CD14-positive monocyte (primary cell): ENCODE measurements at regions not wholly inside any gene's neighbourhood (a gene's known extent, or its start where the extent isn't known, plus 50 kb on each side); places are given as distances from the start of the nearest gene placed in this dataset.

Experiments used
- DNase-seq, 3 donors: peaks; one replicate each; pipeline ENCODE4 v3.0.0-alpha.2; 2011 to 2022
- H2AFZ ChIP-seq: 2 replicates; pipeline ENCODE4 v1.6.0; 2012; ENCODE audit warnings: mild to moderate bottlenecking, low read depth, low read length, inconsistent platforms; ENCODE audit not compliant: insufficient read depth, poor library complexity, severe bottlenecking
- H3K27ac ChIP-seq, 2 donors: 1 replicate in 1 of 2; 2 replicates in 1 of 2; pipeline ENCODE4 v1.5.1; 2012 to 2013; ENCODE audit warnings: low read length in 2 of 2, control low read depth in 1 of 2, inconsistent platforms in 1 of 2, low read depth in 1 of 2, mild to moderate bottlenecking in 1 of 2
- H3K27me3 ChIP-seq, 2 donors: one replicate each; pipeline versions ENCODE4 v1.6.0 to v1.6.1; 2011 to 2013; ENCODE audit warnings: low read length in 2 of 2; ENCODE audit not compliant: control insufficient read depth in 2 of 2, insufficient read depth in 2 of 2
- H3K36me3 ChIP-seq, 2 donors: replicated peaks in 1 of 2; 1 replicate in 1 of 2; 2 replicates in 1 of 2; pipeline versions ENCODE4 v1.5.1 to v1.6.1; 2012 to 2013; ENCODE audit warnings: low read length in 2 of 2, control low read depth in 1 of 2, inconsistent platforms in 1 of 2, mild to moderate bottlenecking in 1 of 2; ENCODE audit not compliant: insufficient read depth in 2 of 2, control insufficient read depth in 1 of 2
- H3K4me1 ChIP-seq, 2 donors: 1 replicate in 1 of 2; 2 replicates in 1 of 2; pipeline versions ENCODE4 v1.5.1 to v1.6.1; 2012 to 2013; ENCODE audit warnings: low read length in 2 of 2, control low read depth in 1 of 2, inconsistent platforms in 1 of 2, mild to moderate bottlenecking in 1 of 2, moderate library complexity in 1 of 2; ENCODE audit not compliant: insufficient read depth in 2 of 2, control insufficient read depth in 1 of 2
- H3K4me2 ChIP-seq: replicated peaks from 2 replicates; pipeline ENCODE3; 2012; ENCODE audit warnings: low read length, moderate library complexity, mild to moderate bottlenecking; ENCODE audit not compliant: poor library complexity, severe bottlenecking; ENCODE audit errors: extremely low read depth
- H3K4me3 ChIP-seq, 3 experiments: fragments of 200-600 bp in 1 of 3; sonication (generic) in 1 of 3; replicated peaks in 1 of 3; 1 replicate in 2 of 3; 2 replicates in 1 of 3; pipeline ENCODE4 v1.5.1; 2011 to 2013; ENCODE audit warnings: low read length in 3 of 3, mild to moderate bottlenecking in 3 of 3, control low read depth in 2 of 3, low read depth in 2 of 3, inconsistent platforms in 1 of 3, moderate library complexity in 1 of 3
- H3K79me2 ChIP-seq: 2 replicates; pipeline ENCODE4 v1.6.0; 2012; ENCODE audit warnings: mild to moderate bottlenecking, control low read depth, inconsistent platforms, low read length, moderate library complexity; ENCODE audit not compliant: insufficient read depth
- H3K9ac ChIP-seq: 2 replicates; pipeline ENCODE4 v1.6.0; 2017; ENCODE audit warnings: low read length, mild to moderate bottlenecking; ENCODE audit not compliant: insufficient read depth, poor library complexity, severe bottlenecking
- H3K9me3 ChIP-seq, 2 donors: replicated peaks in 1 of 2; 1 replicate in 1 of 2; 2 replicates in 1 of 2; pipeline versions ENCODE4 v1.5.1 to v1.6.1; 2012 to 2013; ENCODE audit warnings: low read length in 2 of 2, control low read depth in 1 of 2; ENCODE audit not compliant: control insufficient read depth in 1 of 2, insufficient read depth in 1 of 2
- H4K20me1 ChIP-seq: 2 replicates; pipeline ENCODE4 v1.6.0; 2012; ENCODE audit warnings: mild to moderate bottlenecking, low read length, control low read depth, moderate library complexity; ENCODE audit not compliant: insufficient read depth
- H3K27ac Mint-ChIP-seq, 7 donors: one replicate each; pipeline ENCODE4 v1.8.0; 2020; ENCODE audit warnings: mild to moderate bottlenecking in 7 of 7, mixed read lengths in 7 of 7, moderate library complexity in 6 of 7, inconsistent platforms in 2 of 7
- H3K27me3 Mint-ChIP-seq, 3 donors: one replicate each; pipeline ENCODE4 v1.8.0; 2021 to 2022; ENCODE audit warnings: low read depth in 3 of 3, mild to moderate bottlenecking in 3 of 3, mixed read lengths in 3 of 3, moderate library complexity in 3 of 3, inconsistent platforms in 1 of 3
- H3K36me3 Mint-ChIP-seq, 2 donors: one replicate each; pipeline ENCODE4 v1.8.0; 2020; ENCODE audit warnings: mixed read lengths in 2 of 2, inconsistent platforms in 1 of 2, mild to moderate bottlenecking in 1 of 2
- H3K4me1 Mint-ChIP-seq: one replicate; pipeline ENCODE4 v1.8.0; 2020; ENCODE audit warnings: mild to moderate bottlenecking, mixed read lengths
- H3K4me3 Mint-ChIP-seq, 2 donors: one replicate each; pipeline ENCODE4 v1.8.0; 2020; ENCODE audit warnings: mild to moderate bottlenecking in 2 of 2, mixed read lengths in 2 of 2, moderate library complexity in 1 of 2
- H3K9me3 Mint-ChIP-seq, 7 donors: one replicate each; pipeline ENCODE4 v1.8.0; 2020 to 2022; ENCODE audit warnings: mixed read lengths in 7 of 7, mild to moderate bottlenecking in 6 of 7, moderate library complexity in 6 of 7, inconsistent platforms in 2 of 7
- WGBS: methylation state at CpG from one replicate; pipeline ENCODE4 v1.1.5; 2013; ENCODE audit warnings: missing lambda C conversion rate; ENCODE audit not compliant: insufficient coverage; 5-methylcytosine and 5-hydroxymethylcytosine counted together
- intact Hi-C, 2 donors: fragments of 100-400 bp; cut with micrococcal nuclease; formaldehyde crosslinking; loops; one replicate each; pipeline versions ENCODE4 v1.15.0 to v1.15.1; 2023
- TF ChIP-seq, protein P1 (sequence below): fragments of 200-600 bp; IDR thresholded peaks from one replicate; pipeline ENCODE4 v1.8.0; 2022; ENCODE audit warnings: antibody characterized with exemption, mild to moderate bottlenecking

DNA sequence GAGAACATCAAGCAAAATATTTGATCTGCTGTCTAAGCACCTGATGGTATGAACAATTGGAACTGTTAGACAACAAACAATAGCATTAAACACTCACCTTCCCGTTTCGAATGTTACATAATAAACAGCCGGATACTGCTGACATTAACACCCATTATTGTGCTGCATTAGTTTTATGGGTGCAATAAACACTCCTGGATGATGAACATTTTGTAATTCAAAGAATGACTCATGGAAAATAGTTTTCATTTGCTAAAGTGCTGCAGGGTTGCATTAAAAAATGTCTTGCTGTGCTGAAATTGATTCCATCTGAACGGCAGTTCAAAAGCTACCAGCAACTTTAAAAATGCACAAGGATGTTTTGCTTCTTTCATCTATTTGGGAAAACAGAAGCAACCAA is 100.8 kb upstream of the SORBS2 start:
- peaks cover 0 to 3% (median 0%) of the 10 kb centered on the region in 3 donors for H3K27me3 Mint-ChIP-seq
- no peaks in the 10 kb centered on the region for H3K79me2 ChIP-seq
- H3K9ac ChIP-seq = no peak overlapping the region
- H3K36me3 ChIP-seq = no peaks in the 10 kb centered on the region
- intact Hi-C loops = no loop called here
- no peak overlapping the region for H2AFZ ChIP-seq
- no peak overlapping the region for H3K4me3 ChIP-seq
- TF ChIP-seq, protein P1, sequence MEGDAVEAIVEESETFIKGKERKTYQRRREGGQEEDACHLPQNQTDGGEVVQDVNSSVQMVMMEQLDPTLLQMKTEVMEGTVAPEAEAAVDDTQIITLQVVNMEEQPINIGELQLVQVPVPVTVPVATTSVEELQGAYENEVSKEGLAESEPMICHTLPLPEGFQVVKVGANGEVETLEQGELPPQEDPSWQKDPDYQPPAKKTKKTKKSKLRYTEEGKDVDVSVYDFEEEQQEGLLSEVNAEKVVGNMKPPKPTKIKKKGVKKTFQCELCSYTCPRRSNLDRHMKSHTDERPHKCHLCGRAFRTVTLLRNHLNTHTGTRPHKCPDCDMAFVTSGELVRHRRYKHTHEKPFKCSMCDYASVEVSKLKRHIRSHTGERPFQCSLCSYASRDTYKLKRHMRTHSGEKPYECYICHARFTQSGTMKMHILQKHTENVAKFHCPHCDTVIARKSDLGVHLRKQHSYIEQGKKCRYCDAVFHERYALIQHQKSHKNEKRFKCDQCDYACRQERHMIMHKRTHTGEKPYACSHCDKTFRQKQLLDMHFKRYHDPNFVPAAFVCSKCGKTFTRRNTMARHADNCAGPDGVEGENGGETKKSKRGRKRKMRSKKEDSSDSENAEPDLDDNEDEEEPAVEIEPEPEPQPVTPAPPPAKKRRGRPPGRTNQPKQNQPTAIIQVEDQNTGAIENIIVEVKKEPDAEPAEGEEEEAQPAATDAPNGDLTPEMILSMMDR = no peak
- H4K20me1 ChIP-seq = no peaks in the 10 kb centered on the region
- no peaks in the 10 kb centered on the region for H3K9me3 ChIP-seq
- H3K27ac Mint-ChIP-seq = no peak overlapping the region
- H3K4me1 Mint-ChIP-seq = no peaks in the 10 kb centered on the region
- peaks cover 0 to 7% (median 2%) of the 10 kb centered on the region in 7 donors for H3K9me3 Mint-ChIP-seq
- H3K4me1 ChIP-seq = no peaks in the 10 kb centered on the region
- WGBS = no CpG with 5 or more reads among the region's 4 CpGs
- H3K4me2 ChIP-seq = no peak overlapping the region
- DNase-seq = no peak
- H3K4me3 Mint-ChIP-seq = no peak overlapping the region
- no peak overlapping the region for H3K27ac ChIP-seq
- H3K36me3 Mint-ChIP-seq = no peaks in the 10 kb centered on the region
- no peaks in the 10 kb centered on the region for H3K27me3 ChIP-seq

DNA sequence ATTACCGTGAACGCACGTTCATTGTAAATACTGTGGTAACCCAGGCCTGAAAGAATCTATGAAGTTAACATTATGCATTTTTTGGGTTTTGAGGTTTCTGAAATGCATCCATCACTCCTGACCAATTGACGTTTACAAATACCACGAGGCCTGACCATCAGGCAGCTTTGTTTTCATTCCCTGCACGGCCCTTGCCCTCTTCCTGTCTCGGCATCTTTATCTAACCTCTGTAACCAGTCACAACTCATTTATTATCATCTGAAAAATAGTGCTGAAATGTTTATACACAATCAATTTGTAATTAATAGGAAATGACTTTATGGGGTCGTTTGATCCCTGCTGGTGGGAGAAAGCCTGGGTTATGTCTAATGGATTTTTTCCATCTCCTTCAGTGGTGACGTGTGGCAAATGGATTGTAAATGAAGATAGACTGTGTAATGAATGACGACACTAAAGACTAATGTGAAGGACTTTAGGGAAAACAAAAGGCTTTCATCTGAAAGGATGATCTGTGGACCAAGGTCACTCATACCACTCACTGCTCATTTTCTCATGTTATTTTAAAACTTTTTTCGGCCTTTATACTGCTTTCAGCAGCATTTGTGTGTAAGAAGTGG is 102.7 kb upstream of the SORBS2 start:
- 83% methylated on average over 2 of the region's 11 CpGs for WGBS
- H3K4me2 ChIP-seq = no peak overlapping the region
- no peaks in the 10 kb centered on the region for H3K4me1 Mint-ChIP-seq
- H4K20me1 ChIP-seq = no peaks in the 10 kb centered on the region
- H3K4me1 ChIP-seq = no peaks in the 10 kb centered on the region
- intact Hi-C loops = no loop called here
- H3K36me3 Mint-ChIP-seq = no peaks in the 10 kb centered on the region
- no peaks in the 10 kb centered on the region for H3K9me3 ChIP-seq
- peaks cover 0 to 7% (median 2%) of the 10 kb centered on the region in 7 donors for H3K9me3 Mint-ChIP-seq
- no peak for DNase-seq
- no peak overlapping the region for H2AFZ ChIP-seq
- peaks cover 0 to 3% (median 0%) of the 10 kb centered on the region in 3 donors for H3K27me3 Mint-ChIP-seq
- H3K27ac Mint-ChIP-seq = no peak overlapping the region
- TF ChIP-seq, protein P1 = no peak
- no peaks in the 10 kb centered on the region for H3K79me2 ChIP-seq
- H3K27me3 ChIP-seq = no peaks in the 10 kb centered on the region
- no peak overlapping the region for H3K27ac ChIP-seq
- H3K4me3 Mint-ChIP-seq = no peak overlapping the region
- no peak overlapping the region for H3K9ac ChIP-seq
- H3K4me3 ChIP-seq = no peak overlapping the region
- no peaks in the 10 kb centered on the region for H3K36me3 ChIP-seq
